ENCODE measurements at regions not wholly inside any gene's neighbourhood (a gene's known extent, or its start where the extent isn't known, plus 50 kb on each side); places are given as distances from the start of the nearest gene placed in this dataset.

DNA sequence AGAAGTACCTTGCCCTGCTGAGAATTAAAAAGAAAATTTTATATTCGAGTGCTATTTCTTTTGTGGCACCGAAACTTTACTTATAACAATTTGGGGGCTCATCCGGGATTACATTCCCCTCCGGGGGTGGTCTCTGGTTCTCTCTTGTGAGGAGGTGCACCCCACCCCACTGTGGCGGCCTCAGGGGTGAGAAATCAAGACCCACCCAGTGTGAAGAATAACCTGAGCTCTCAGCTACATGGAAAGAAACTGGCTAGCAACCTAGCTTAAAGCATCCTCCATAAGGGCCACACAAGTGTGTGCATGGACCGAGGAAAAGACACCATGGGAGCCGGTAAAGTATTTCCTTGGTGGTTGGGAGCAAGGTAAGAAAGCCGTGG, 50.9 kb upstream of the ANKRD10 start:
- H3K4me2 ChIP-seq (ENCODE audit: insufficient read depth, low read length, poor library complexity, severe bottlenecking), result no peak overlapping the region
- no peak overlapping the region for H2BK15ac ChIP-seq (ENCODE audit: low read length)
- no peaks in the 10 kb centered on the region for H3K4me1 ChIP-seq (ENCODE audit: control insufficient read depth in 2 of 2, insufficient read depth in 1 of 2, low read depth in 1 of 2, low read length in 2 of 2)
- no peak overlapping the region for H2BK12ac ChIP-seq (ENCODE audit: low read length)
- DNase-seq (ENCODE audit: low spot score), result no peak
- no peak overlapping the region for H3K27ac ChIP-seq (replicated peaks; ENCODE audit: low read length)
- H3K4me3 ChIP-seq (ENCODE audit: low read length in 2 of 2), result no peak overlapping the region
- no peak overlapping the region for H3K4ac ChIP-seq (ENCODE audit: low read length)
- H3K9ac ChIP-seq (ENCODE audit: low read depth, low read length, poor library complexity), result no peak overlapping the region
- H3K14ac ChIP-seq (ENCODE audit: low read length), result no peak overlapping the region
- no peak overlapping the region for H4K8ac ChIP-seq (ENCODE audit: low read depth, low read length)
- H3K9me3 ChIP-seq (replicated peaks in 1 of 2; ENCODE audit: control insufficient read depth in 2 of 2, insufficient read depth in 1 of 2, low read depth in 1 of 2, low read length in 2 of 2), result peaks cover 3 to 7% of the 10 kb centered on the region in 2 donors
- H2BK5ac ChIP-seq (ENCODE audit: low read length), result no peak overlapping the region
- no peak overlapping the region for H2AK5ac ChIP-seq (ENCODE audit: low read depth, low read length)
- no peak overlapping the region for H3K23ac ChIP-seq (ENCODE audit: low read depth, low read length, poor library complexity)
- H4K91ac ChIP-seq (ENCODE audit: low read depth, low read length, poor library complexity), result no peak overlapping the region
- H3K27me3 ChIP-seq (ENCODE audit: control insufficient read depth in 3 of 3, insufficient read depth in 3 of 3, low read depth in 1 of 3, low read length in 3 of 3), result peaks cover 0 to 9% (median 0%) of the 10 kb centered on the region in 3 experiments
- no peaks in the 10 kb centered on the region for H3K36me3 ChIP-seq (replicated peaks in 1 of 2; ENCODE audit: control insufficient read depth in 2 of 2, insufficient read depth in 2 of 2, low read length in 2 of 2)
- no CpG with 5 or more reads among the region's 8 CpGs for WGBS, 2 donors (ENCODE audit: extremely low coverage in 2 of 2, insufficient read length in 2 of 2, insufficient replicate concordance in 1 of 2)
- no peak overlapping the region for H2BK120ac ChIP-seq (ENCODE audit: low read depth, low read length)
- H3K79me1 ChIP-seq (ENCODE audit: low read depth, low read length), result no peaks in the 10 kb centered on the region
- H2AFZ ChIP-seq (ENCODE audit: low read length), result no peak overlapping the region
- no peak overlapping the region for H3K18ac ChIP-seq (ENCODE audit: low read length)

DNA sequence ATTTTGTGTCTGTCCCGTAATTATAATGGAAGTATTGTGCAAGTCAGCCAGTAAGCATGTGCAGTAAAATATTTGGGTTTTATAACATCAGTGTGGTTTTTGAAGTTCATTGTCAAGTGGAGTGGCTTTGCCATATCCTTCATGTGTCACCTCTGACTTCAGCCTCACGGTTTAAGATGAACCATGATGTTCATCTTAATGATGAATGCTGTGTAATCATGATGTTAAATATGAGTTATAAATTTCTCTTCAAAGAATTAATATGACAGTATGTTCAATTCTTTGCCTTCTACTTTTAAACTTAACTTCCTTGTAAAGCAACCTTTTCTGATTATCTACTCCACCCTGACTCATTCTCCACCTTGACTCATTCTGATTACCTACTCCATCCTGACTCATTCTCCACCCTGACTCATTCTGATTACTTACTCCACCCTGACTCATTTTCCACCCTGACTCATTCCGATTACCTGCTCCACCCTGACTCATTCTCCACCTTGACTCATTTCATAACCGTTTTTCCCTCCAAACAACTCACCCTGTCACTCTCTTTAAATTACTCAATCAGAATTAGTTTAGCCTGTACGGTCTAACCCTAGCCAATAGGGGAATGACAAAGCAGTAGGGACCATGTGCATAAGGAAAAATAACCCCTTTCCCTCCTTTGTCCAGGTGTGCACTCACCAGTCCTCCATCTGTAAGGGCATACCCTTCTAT, 50.3 kb upstream of the ANKRD10 start:
- peaks cover 0 to 9% (median 0%) of the 10 kb centered on the region in 3 experiments for H3K27me3 ChIP-seq (ENCODE audit: control insufficient read depth in 3 of 3, insufficient read depth in 3 of 3, low read depth in 1 of 3, low read length in 3 of 3)
- H2BK15ac ChIP-seq (ENCODE audit: low read length), result no peak overlapping the region
- no peak overlapping the region for H2BK120ac ChIP-seq (ENCODE audit: low read depth, low read length)
- no peak overlapping the region for H2BK12ac ChIP-seq (ENCODE audit: low read length)
- H3K4ac ChIP-seq (ENCODE audit: low read length), result no peak overlapping the region
- H3K4me3 ChIP-seq (ENCODE audit: low read length in 2 of 2), result no peak overlapping the region
- H2BK5ac ChIP-seq (ENCODE audit: low read length), result no peak overlapping the region
- H3K9me3 ChIP-seq (replicated peaks in 1 of 2; ENCODE audit: control insufficient read depth in 2 of 2, insufficient read depth in 1 of 2, low read depth in 1 of 2, low read length in 2 of 2), result peaks cover 3 to 7% of the 10 kb centered on the region in 2 donors
- H2AFZ ChIP-seq (ENCODE audit: low read length), result no peak overlapping the region
- no peak overlapping the region for H3K23ac ChIP-seq (ENCODE audit: low read depth, low read length, poor library complexity)
- no peak overlapping the region for H3K27ac ChIP-seq (replicated peaks; ENCODE audit: low read length)
- H3K79me1 ChIP-seq (ENCODE audit: low read depth, low read length), result no peaks in the 10 kb centered on the region
- H3K4me1 ChIP-seq (ENCODE audit: control insufficient read depth in 2 of 2, insufficient read depth in 1 of 2, low read depth in 1 of 2, low read length in 2 of 2), result no peaks in the 10 kb centered on the region
- H3K14ac ChIP-seq (ENCODE audit: low read length), result no peak overlapping the region
- no peaks in the 10 kb centered on the region for H3K36me3 ChIP-seq (replicated peaks in 1 of 2; ENCODE audit: control insufficient read depth in 2 of 2, insufficient read depth in 2 of 2, low read length in 2 of 2)
- no peak for DNase-seq (ENCODE audit: low spot score)
- no peak overlapping the region for H2AK5ac ChIP-seq (ENCODE audit: low read depth, low read length)
- H4K8ac ChIP-seq (ENCODE audit: low read depth, low read length), result no peak overlapping the region
- no peak overlapping the region for H3K18ac ChIP-seq (ENCODE audit: low read length)
- H4K91ac ChIP-seq (ENCODE audit: low read depth, low read length, poor library complexity), result no peak overlapping the region
- H3K9ac ChIP-seq (ENCODE audit: low read depth, low read length, poor library complexity), result no peak overlapping the region
- no peak overlapping the region for H3K4me2 ChIP-seq (ENCODE audit: insufficient read depth, low read length, poor library complexity, severe bottlenecking)
- WGBS, 2 donors (ENCODE audit: extremely low coverage in 2 of 2, insufficient read length in 2 of 2, insufficient replicate concordance in 1 of 2), result 100% methylated on average over 1 to 2 of the region's 5 CpGs

All from neuronal stem cell (in vitro differentiated cells).